ENCODE measurements at regions not wholly inside any gene's neighbourhood (a gene's known extent, or its start where the extent isn't known, plus 50 kb on each side); places are given as distances from the start of the nearest gene placed in this dataset.
"Not testable (repeated sequence)": the region's sequence is repeated elsewhere in the genome, so short reads cannot be mapped to it uniquely, and the experiment has no call there.

GRCh38 chr22:16702318-16702870 is 109.8 kb upstream of the CCT8L2 start:
- not testable (repeated sequence) for TF ChIP-seq CTCF (conservative IDR thresholded peaks at IDR 0.05; ENCODE audit: low read length); EZH2phosphoT487 (IDR thresholded peaks at IDR 0.05; ENCODE audit: borderline replicate concordance, low read depth, low read length)

Measured in OCI-LY7 (cell line).